ENCODE measurements at regions not wholly inside any gene's neighbourhood (a gene's known extent, or its start where the extent isn't known, plus 50 kb on each side); places are given as distances from the start of the nearest gene placed in this dataset.

DNA sequence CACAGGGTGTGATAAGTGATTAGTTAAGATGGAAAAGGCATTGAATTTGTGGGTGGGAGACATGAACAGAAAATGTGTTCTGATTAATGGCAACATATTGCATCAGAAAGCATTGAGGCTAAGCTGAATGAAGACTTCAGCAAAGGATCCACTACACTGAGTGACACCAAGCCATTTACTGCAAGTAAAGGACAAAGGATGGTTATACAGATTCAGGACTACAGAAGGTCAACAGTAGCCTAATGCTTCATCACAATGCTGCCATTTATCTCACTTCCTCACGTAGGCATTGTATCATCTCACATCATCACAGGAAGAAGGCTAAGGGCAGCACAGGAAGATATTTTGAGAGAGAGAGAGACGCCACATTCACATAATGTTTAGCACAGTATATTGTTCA lies 398.2 kb downstream of the COL12A1 start:
- H3K9me3 ChIP-seq (ENCODE audit: control insufficient read depth, insufficient read depth, low read length) = no peaks in the 10 kb centered on the region
- TF ChIP-seq, protein P1, sequence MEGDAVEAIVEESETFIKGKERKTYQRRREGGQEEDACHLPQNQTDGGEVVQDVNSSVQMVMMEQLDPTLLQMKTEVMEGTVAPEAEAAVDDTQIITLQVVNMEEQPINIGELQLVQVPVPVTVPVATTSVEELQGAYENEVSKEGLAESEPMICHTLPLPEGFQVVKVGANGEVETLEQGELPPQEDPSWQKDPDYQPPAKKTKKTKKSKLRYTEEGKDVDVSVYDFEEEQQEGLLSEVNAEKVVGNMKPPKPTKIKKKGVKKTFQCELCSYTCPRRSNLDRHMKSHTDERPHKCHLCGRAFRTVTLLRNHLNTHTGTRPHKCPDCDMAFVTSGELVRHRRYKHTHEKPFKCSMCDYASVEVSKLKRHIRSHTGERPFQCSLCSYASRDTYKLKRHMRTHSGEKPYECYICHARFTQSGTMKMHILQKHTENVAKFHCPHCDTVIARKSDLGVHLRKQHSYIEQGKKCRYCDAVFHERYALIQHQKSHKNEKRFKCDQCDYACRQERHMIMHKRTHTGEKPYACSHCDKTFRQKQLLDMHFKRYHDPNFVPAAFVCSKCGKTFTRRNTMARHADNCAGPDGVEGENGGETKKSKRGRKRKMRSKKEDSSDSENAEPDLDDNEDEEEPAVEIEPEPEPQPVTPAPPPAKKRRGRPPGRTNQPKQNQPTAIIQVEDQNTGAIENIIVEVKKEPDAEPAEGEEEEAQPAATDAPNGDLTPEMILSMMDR (IDR thresholded peaks at IDR 0.05; ENCODE audit: low read depth, low read length) = no peak
- no peak overlapping the region for H3K27ac ChIP-seq (ENCODE audit: low read depth, low read length)
- POLR2A ChIA-PET = no interaction called here
- H3K4me3 ChIP-seq (ENCODE audit: low read depth, low read length) = no peak overlapping the region
- CTCF ChIA-PET = no interaction called here
- H3K27me3 ChIP-seq (ENCODE audit: control insufficient read depth, insufficient read depth, low read length) = no peaks in the 10 kb centered on the region
- no peak for DNase-seq (ENCODE audit: low read depth, low spot score)

DNA sequence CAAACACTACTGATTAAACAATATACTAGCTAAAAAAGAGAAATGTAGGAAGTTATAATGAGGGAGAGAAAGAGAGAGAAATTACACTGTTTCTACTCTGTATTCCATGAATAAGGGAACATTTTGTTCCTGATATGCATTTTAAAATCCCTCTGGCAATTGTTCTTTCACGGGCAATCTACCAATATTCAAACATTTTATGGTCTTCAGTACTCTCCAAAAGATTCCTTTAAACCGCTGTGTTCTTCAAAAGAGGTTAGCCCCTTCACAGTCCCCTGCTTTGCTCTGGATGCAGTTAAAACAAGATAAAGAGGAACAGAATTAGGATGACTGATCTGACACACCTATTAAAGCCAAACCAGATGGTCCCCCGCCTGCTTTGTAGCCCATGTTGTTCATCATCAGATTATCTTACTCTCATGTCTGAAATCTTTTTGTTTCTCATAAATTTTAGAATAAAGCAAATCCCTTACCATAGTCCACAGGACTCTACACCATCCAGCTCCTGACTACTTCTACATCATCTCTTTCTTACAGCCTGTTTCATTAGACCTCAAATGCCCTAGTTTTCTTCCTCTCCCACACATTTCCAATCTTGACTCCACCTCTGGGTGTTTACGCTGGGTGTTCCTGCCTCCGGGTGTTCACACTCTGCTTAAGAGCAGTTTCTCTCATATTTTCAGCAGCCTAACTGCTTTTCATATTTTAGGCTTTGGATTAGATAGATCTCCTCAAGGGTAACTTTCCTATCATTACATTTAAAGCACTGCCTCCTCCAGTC lies 399.7 kb downstream of the COL12A1 start:
- TF ChIP-seq, protein P1 (IDR thresholded peaks at IDR 0.05; ENCODE audit: low read depth, low read length) = no peak
- no peak overlapping the region for H3K4me3 ChIP-seq (ENCODE audit: low read depth, low read length)
- no peak for DNase-seq (ENCODE audit: low read depth, low spot score)
- H3K27ac ChIP-seq (ENCODE audit: low read depth, low read length) = no peak overlapping the region
- ChIA-PET POLR2A (interaction anchor here (0.5 kb wide), 1 partner anchor 135 kb away, joined by 3 read pairs; no protein-coding TSS in a partner anchor), CTCF (no interaction called here)
- H3K9me3 ChIP-seq (ENCODE audit: control insufficient read depth, insufficient read depth, low read length) = peaks cover under 1% of the 10 kb centered on the region
- no peaks in the 10 kb centered on the region for H3K27me3 ChIP-seq (ENCODE audit: control insufficient read depth, insufficient read depth, low read length)

DNA sequence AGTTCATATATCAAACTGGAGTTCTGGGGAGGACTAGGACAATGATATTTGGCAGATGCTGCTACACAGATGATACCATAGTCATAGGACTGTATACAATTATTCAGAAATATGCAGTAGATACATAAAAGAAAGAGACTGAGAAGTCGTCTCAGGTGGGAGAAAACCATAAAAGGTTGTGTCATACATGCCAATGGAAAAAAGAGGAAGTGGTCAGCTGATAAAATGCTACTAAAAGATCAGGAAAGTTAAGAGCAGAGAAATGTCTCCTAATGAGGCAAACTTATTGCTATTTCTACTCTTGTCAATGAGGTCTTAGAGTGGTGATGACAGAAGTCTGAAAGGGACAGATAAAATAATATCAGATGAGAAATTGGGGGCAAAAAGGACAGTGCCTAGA lies 407.6 kb downstream of the COL12A1 start:
- H3K27ac ChIP-seq (ENCODE audit: low read depth, low read length) = no peak overlapping the region
- H3K9me3 ChIP-seq (ENCODE audit: control insufficient read depth, insufficient read depth, low read length) = peaks cover 10% of the 10 kb centered on the region
- H3K27me3 ChIP-seq (ENCODE audit: control insufficient read depth, insufficient read depth, low read length) = no peaks in the 10 kb centered on the region
- no peak overlapping the region for H3K4me3 ChIP-seq (ENCODE audit: low read depth, low read length)
- ChIA-PET POLR2A (no interaction called here), CTCF (no interaction called here)
- DNase-seq (ENCODE audit: low read depth, low spot score) = no peak
- TF ChIP-seq, protein P1 (IDR thresholded peaks at IDR 0.05; ENCODE audit: low read depth, low read length) = no peak

DNA sequence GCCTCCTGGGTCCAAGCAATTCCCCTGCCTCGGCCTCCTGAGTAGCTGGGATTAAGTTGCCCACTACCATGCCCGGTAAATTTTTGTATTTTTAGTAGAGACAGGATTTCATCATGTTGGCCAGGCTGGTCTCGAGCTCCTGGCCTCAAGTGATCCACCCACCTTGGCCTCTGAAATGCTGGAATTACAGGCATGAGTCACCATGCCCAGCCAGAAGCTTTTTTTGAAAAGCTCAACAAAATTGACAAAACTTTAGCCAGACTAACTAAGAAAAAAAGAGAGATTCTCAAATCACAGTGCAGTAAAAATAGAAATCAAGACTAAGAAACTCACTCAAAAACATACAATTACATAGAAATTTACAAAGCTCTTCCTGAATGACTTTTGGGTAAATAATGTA lies 420.6 kb downstream of the COL12A1 start:
- Histone ChIP-seq H3K27me3 (ENCODE audit: control insufficient read depth, insufficient read depth, low read length) (no peaks in the 10 kb centered on the region), H3K4me3 (ENCODE audit: low read depth, low read length) (no peak overlapping the region), H3K27ac (ENCODE audit: low read depth, low read length) (no peak overlapping the region), H3K9me3 (ENCODE audit: control insufficient read depth, insufficient read depth, low read length) (no peaks in the 10 kb centered on the region)
- POLR2A ChIA-PET = no interaction called here
- no peak for DNase-seq (ENCODE audit: low read depth, low spot score)
- CTCF ChIA-PET = no interaction called here
- TF ChIP-seq, protein P1 (IDR thresholded peaks at IDR 0.05; ENCODE audit: low read depth, low read length) = no peak

DNA sequence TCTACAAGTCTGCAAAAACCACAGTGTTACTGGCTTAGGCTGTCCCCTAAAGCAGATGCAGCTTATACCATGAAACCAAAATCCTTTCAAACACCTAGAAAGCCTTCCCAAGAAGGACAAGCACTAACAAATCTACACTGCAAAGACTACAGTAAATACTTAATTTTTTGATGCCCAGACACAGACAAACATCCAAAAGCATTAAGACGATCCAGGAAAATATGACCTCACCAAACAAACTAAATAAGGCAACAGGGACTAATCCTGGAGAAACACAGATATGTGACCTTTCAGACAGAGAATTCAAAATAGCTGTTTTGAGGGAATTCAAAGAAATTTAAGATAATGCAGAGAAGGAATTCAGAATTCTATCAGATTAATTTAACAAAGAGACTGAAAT lies 423.5 kb downstream of the COL12A1 start:
- no peaks in the 10 kb centered on the region for H3K27me3 ChIP-seq (ENCODE audit: control insufficient read depth, insufficient read depth, low read length)
- H3K27ac ChIP-seq (ENCODE audit: low read depth, low read length) = no peak overlapping the region
- H3K4me3 ChIP-seq (ENCODE audit: low read depth, low read length) = no peak overlapping the region
- POLR2A ChIA-PET = no interaction called here
- no peak for DNase-seq (ENCODE audit: low read depth, low spot score)
- CTCF ChIA-PET = interaction anchor here (1.4 kb wide), 1 partner anchor 694 kb away, joined by 3 read pairs; no protein-coding TSS in a partner anchor
- H3K9me3 ChIP-seq (ENCODE audit: control insufficient read depth, insufficient read depth, low read length) = no peaks in the 10 kb centered on the region
- TF ChIP-seq, protein P1 (IDR thresholded peaks at IDR 0.05; ENCODE audit: low read depth, low read length) = no peak

Measured in AG04450 (cell line).